ENCODE measurements at regions not wholly inside any gene's neighbourhood (a gene's known extent, or its start where the extent isn't known, plus 50 kb on each side); places are given as distances from the start of the nearest gene placed in this dataset.

GRCh38 chr13:105820415-105820814 is 715.0 kb downstream of the EFNB2 start:
- DNase-seq, result no peak

GRCh38 chr13:105817498-105817897 is 718.0 kb downstream of the EFNB2 start:
- DNase-seq, result no peak

GRCh38 chr13:105816994-105817393 is 718.5 kb downstream of the EFNB2 start:
- no peak for DNase-seq

GRCh38 chr13:105814902-105815250 is 720.6 kb downstream of the EFNB2 start:
- no peak for DNase-seq

GRCh38 chr13:105814219-105814901 is 721.1 kb downstream of the EFNB2 start:
- DNase-seq, result no peak

GRCh38 chr13:105806628-105806920 is 728.9 kb downstream of the EFNB2 start:
- DNase-seq, result no peak

GRCh38 chr13:105805892-105806627 is 729.4 kb downstream of the EFNB2 start:
- no peak for DNase-seq

GRCh38 chr13:105804561-105805190 is 730.8 kb downstream of the EFNB2 start:
- no peak for DNase-seq

GRCh38 chr13:105799155-105799554 is 736.3 kb downstream of the EFNB2 start:
- DNase-seq, result no peak

GRCh38 chr13:105798541-105798940 is 736.9 kb downstream of the EFNB2 start:
- DNase-seq, result no peak

GRCh38 chr13:105796081-105796480 is 739.4 kb downstream of the EFNB2 start:
- no peak for DNase-seq

GRCh38 chr13:105790923-105791322 is 744.5 kb downstream of the EFNB2 start:
- no peak for DNase-seq

GRCh38 chr13:105788530-105788929 is 746.9 kb downstream of the EFNB2 start:
- DNase-seq, result no peak

GRCh38 chr13:105787632-105788031 is 747.8 kb downstream of the EFNB2 start:
- DNase-seq, result no peak

GRCh38 chr13:105785436-105785835 is 750.0 kb downstream of the EFNB2 start:
- DNase-seq, result no peak

GRCh38 chr13:105783261-105783660 is 752.2 kb downstream of the EFNB2 start:
- DNase-seq, result no peak

GRCh38 chr13:105778196-105778595 is 757.3 kb downstream of the EFNB2 start:
- DNase-seq, result no peak

GRCh38 chr13:105774739-105775460 is 760.6 kb downstream of the EFNB2 start:
- DNase-seq, result no peak

- no peak for DNase-seq
Measured at GRCh38 chr13:105773863-105774538, 761.5 kb downstream of the EFNB2 start.

GRCh38 chr13:105773241-105773640 is 762.2 kb downstream of the EFNB2 start:
- no peak for DNase-seq

GRCh38 chr13:105764486-105764885 is 771.0 kb downstream of the EFNB2 start:
- DNase-seq, result no peak

GRCh38 chr13:105763851-105764250 is 771.6 kb downstream of the EFNB2 start:
- no peak for DNase-seq

- no peak for DNase-seq
Measured at GRCh38 chr13:105762096-105762495, 773.4 kb downstream of the EFNB2 start.
